ENCODE measurements at regions not wholly inside any gene's neighbourhood (a gene's known extent, or its start where the extent isn't known, plus 50 kb on each side); places are given as distances from the start of the nearest gene placed in this dataset.

- TF ChIP-seq CTCF (IDR thresholded peaks at IDR 0.05) (no peak), POLR2AphosphoS5 (IDR thresholded peaks at IDR 0.05) (no peak), EP300 (IDR thresholded peaks at IDR 0.05; ENCODE audit: low read depth) (no peak)
These were observed 75.8 kb upstream of the ZFP64 start for GRCh38 chr20:52267418-52267817.
